GM21786 (cell line): ENCODE measurements at regions not wholly inside any gene's neighbourhood (a gene's known extent, or its start where the extent isn't known, plus 50 kb on each side); places are given as distances from the start of the nearest gene placed in this dataset.
A peak's percentile ranks its signal among the peaks of the same experiment; 100 is the strongest.

Experiments
- ATAC-seq: cut with Tn5 transposase; IDR thresholded peaks from one replicate; pipeline ENCODE4 v1.9.1; 2021; ENCODE audit not compliant: unreplicated experiment

- no peak for ATAC-seq
These were observed 836.1 kb upstream of the FANCL start for GRCh38 chr2:59077026-59077725.

DNA sequence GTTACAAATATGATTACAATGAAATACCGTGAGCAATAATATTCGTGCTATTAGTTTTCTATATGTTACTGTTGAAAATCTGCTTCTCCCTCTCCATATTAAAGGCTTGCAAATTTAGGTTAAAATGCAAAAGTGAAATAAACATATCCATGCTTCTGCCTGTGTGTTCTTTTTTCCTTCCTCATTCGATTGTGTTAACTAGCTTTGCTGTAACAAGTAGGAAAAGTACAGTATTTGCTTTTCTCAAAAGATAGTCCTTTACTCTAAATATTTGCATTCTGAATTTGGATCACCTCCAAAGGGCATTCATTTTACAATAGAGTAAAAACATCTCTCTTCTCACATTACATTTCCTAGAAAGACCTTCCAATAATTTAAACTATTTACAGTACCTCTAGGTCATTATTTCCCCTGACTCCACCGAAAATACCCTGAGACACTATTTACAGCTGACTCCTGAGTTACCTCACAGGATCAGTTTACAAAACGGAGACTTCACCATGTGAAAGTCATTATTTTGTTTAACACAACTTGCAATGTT, 835.0 kb upstream of the FANCL start:
- no peak for ATAC-seq

DNA sequence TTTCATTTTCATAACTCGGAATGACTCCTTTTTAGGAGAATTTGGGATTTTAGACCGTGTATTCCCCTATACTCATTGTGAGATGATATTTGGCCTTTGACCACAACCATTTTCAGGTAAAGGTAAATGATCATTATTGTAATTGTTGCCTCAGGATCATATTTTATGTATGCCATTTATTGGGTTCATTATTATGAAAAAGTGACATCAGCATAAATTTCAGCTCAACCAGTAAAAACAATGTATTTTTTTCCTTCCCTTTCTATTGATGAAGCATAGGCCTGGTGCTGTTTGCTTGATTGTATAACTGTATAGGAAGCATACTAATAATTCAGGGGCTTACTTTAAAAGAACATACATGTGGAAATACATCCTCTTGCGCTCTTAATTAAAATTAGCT, 832.9 kb upstream of the FANCL start:
- no peak for ATAC-seq

- ATAC-seq, result no peak
These were observed 832.2 kb upstream of the FANCL start for GRCh38 chr2:59073286-59073685.

DNA sequence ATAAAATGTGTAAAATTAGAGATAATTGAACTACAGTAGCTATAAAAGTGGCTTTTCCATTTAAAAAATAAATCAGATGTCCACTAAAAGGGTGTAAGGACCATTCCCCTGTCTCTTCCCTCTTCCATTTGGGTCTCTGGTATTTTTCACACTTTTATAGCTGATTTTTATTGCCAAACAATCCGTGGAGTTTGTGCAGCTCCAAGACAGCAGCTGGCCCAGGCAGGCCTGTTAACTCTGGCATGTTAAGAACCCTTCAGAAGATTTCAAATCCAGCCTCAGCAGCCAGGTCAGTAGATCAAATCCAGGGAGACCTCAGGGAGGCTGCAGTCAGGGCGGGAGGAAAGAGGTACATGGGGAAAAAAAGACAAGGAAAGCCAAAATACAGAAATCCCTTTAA, 827.1 kb upstream of the FANCL start:
- no peak for ATAC-seq

GRCh38 chr2:59066787-59067399, 825.8 kb upstream of the FANCL start:
- ATAC-seq, result no peak

- ATAC-seq, result no peak
These were observed 806.4 kb upstream of the FANCL start for GRCh38 chr2:59047373-59047995.

- ATAC-seq, result no peak
These were observed 805.6 kb upstream of the FANCL start for GRCh38 chr2:59046401-59047372.

DNA sequence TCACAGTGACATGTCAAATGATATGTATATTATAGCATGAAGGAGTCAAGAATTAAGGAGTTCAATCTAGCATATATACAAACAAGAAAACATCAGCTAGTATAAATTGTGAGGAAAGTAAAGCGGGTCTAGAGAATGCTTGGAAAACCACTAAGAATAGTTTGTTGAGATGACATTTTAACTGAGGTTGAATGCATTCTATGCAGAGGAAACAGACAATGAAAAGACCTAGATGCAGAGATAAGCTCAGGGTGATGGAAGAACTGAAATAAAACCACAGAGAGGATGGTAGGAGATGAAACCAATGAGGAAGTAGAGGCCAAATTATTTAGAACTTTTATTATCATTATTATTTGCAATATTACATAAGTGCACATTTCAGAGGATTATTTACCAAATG, 803.6 kb upstream of the FANCL start:
- ATAC-seq, result no peak

- no peak for ATAC-seq
These were observed 800.0 kb upstream of the FANCL start for GRCh38 chr2:59041139-59041538.

- no peak for ATAC-seq
These were observed 793.7 kb upstream of the FANCL start for GRCh38 chr2:59034837-59035236.

- no peak for ATAC-seq
These were observed 793.0 kb upstream of the FANCL start for GRCh38 chr2:59034106-59034505.

DNA sequence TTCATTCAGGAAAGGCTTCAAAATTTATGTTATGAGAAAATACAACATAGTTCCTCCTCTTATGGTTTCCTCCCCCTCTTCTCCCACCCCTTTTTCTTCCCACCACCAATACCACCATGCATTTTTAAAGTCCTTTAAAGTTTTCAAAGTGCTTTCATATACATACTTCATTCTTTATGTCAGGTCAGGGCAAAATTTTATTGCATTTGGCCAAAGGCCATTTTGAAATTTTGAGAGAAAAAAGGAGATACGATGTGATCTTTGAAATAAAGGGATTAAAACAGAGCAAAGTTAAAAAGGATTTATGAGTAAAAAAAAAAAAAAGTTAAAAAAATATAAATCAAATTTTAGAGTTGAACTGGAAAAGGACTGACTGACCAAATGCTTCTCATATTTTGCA, 792.5 kb upstream of the FANCL start:
- no peak for ATAC-seq

DNA sequence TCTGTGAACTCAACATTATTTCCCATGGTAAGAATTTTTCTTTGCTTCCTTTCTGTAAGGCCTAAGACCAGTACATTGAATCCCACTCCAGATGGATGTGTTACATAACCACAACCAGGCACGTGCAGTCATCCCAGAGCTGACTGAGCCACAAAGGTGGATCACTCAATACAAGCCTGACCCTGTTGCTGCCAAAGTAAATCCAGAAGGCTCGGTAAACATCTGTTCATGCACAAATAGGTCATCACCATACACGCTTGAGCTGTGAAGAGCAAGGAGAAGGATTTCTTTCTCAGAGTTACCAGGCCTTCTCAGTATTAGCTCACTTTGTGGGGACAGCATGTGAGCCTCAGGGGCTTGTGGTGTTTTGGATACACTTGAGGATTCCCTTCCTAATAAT, 791.4 kb upstream of the FANCL start:
- no peak for ATAC-seq

- no peak for ATAC-seq
These were observed 787.9 kb upstream of the FANCL start for GRCh38 chr2:59029058-59029457.

GRCh38 chr2:59027320-59027719, 786.2 kb upstream of the FANCL start:
- no peak for ATAC-seq

GRCh38 chr2:59025157-59025757, 784.1 kb upstream of the FANCL start:
- peak; percentile 68 for ATAC-seq

- no peak for ATAC-seq
These were observed 780.7 kb upstream of the FANCL start for GRCh38 chr2:59021786-59022185.

DNA sequence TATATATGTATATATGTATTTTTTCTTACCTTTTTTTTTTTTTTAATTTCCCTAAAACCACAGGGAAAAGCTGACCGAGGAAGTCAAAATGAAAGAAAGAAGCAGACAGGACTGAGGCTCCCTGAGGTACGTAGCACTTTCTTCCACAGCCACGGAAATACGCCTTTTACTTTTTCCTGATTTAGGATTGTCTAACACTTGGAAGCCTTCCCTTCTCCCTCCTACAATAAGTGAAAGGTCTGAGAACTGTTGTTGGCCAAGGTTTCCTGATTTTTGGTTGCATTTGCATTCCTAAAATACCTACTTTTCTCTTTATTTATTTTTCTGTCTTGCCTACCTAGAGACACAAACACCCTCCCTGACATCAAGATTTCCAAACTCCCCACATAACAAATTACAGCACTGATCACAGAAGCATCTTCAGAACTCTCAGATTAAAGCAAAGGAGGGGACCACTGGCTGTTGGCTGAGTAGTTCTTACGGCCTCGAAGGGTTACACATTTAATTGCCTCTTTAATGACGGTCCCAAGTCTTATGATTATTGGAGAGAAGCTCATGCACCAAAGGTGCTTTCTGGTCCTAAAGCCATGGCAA, 778.5 kb upstream of the FANCL start:
- ATAC-seq, result no peak

DNA sequence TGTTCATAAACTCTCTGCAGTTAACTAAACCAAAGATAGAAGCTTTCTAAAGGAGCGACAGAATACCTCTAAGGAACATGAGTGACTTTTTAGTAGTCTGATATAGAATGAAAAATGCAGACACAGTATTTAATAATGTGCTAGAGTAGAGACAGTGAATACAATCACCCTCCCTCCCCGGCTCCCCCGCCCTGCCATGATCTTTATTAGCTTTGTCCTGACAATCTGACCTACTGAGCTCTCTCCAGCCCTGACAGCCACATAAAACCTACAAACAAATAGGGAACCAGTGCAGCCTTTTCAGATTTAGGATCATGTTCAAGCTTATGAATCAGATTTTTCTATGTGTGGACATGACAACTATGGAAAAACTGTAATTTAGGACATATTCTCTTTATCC, 777.6 kb upstream of the FANCL start:
- no peak for ATAC-seq
